IMR-90 (cell line): ENCODE measurements at regions not wholly inside any gene's neighbourhood (a gene's known extent, or its start where the extent isn't known, plus 50 kb on each side); places are given as distances from the start of the nearest gene placed in this dataset.

Experiments
- ATAC-seq: fragments of 200-7000 bp; cut with Tn5 transposase; 2 replicates; pipeline ENCODE4 v1.9.1; 2020; ENCODE audit warnings: low read depth, mild to moderate bottlenecking, moderate library complexity
- BruUV-seq: library from RNA; stranded (reverse); fragments of 400-500 nt; replicated peaks from 2 replicates; lab custom pipeline; 2021; lab: Mats Ljungman, UMichigan
- CTCF ChIA-PET: fragments of 300-600 bp; formaldehyde crosslinking; extraction: SDS; loops from one replicate; lab custom pipeline; 2021; ENCODE audit warnings: antibody characterized with exemption; lab: Yijun Ruan, JAX
- POLR2A ChIA-PET: fragments of 300-600 bp; sonication (Branson Sonifier 250); formaldehyde crosslinking; loops from one replicate; lab custom pipeline; 2022; ENCODE audit warnings: antibody characterized with exemption; ENCODE audit not compliant: unreplicated experiment; lab: Charles Lee
- DNase-seq: peaks from one replicate; pipeline ENCODE4 v3.0.0; 2013
- H2AFZ ChIP-seq: replicated peaks from 2 replicates; pipeline ENCODE3; 2013; ENCODE audit warnings: low read length, mild to moderate bottlenecking; ENCODE audit not compliant: poor library complexity
- H2AK5ac ChIP-seq: 2 replicates; pipeline ENCODE4 v1.6.1; 2013; ENCODE audit warnings: low read depth, low read length, inconsistent platforms
- H2AK9ac ChIP-seq: replicated peaks from 2 replicates; pipeline ENCODE3; 2013; ENCODE audit warnings: mild to moderate bottlenecking, low read depth, low read length, moderate library complexity; ENCODE audit not compliant: poor library complexity
- H2BK120ac ChIP-seq: 2 replicates; pipeline ENCODE4 v1.6.1; 2013; ENCODE audit warnings: low read depth, low read length, inconsistent platforms
- H2BK15ac ChIP-seq: 3 replicates; pipeline ENCODE4 v1.6.1; 2013; ENCODE audit warnings: low read depth, low read length, inconsistent platforms
- H2BK20ac ChIP-seq: 2 replicates; pipeline ENCODE4 v1.6.1; 2013; ENCODE audit warnings: low read depth, mild to moderate bottlenecking, inconsistent platforms, low read length, moderate library complexity
- H2BK5ac ChIP-seq: 2 replicates; pipeline ENCODE4 v1.6.1; 2013; ENCODE audit warnings: mild to moderate bottlenecking, low read depth, low read length, inconsistent platforms; ENCODE audit not compliant: poor library complexity, severe bottlenecking
- H3K14ac ChIP-seq: replicated peaks from 2 replicates; pipeline ENCODE4 v1.6.1; 2013; ENCODE audit warnings: low read depth, low read length, inconsistent platforms
- H3K18ac ChIP-seq: 2 replicates; pipeline ENCODE4 v1.6.1; 2013; ENCODE audit warnings: low read depth, low read length, control low read depth
- H3K23ac ChIP-seq: 2 replicates; pipeline ENCODE4 v1.6.1; 2013; ENCODE audit warnings: low read depth, low read length, inconsistent platforms
- H3K27ac ChIP-seq: 2 replicates; pipeline ENCODE4 v1.5.1; 2013; ENCODE audit warnings: mild to moderate bottlenecking, control low read depth, low read length; ENCODE audit not compliant: insufficient read depth
- H3K27me3 ChIP-seq: 2 replicates; pipeline ENCODE4 v1.6.1; 2013; ENCODE audit warnings: low read length; ENCODE audit not compliant: control insufficient read depth, insufficient read depth
- H3K36me3 ChIP-seq: 2 replicates; pipeline ENCODE4 v1.6.1; 2013; ENCODE audit warnings: low read length, mixed read lengths; ENCODE audit not compliant: control insufficient read depth, insufficient read depth
- H3K4ac ChIP-seq: 2 replicates; pipeline ENCODE4 v1.6.1; 2013; ENCODE audit warnings: low read depth, low read length, inconsistent platforms
- H3K4me1 ChIP-seq: 2 replicates; pipeline ENCODE4 v1.6.1; 2013; ENCODE audit warnings: low read length, mixed read lengths; ENCODE audit not compliant: control insufficient read depth, insufficient read depth
- H3K4me2 ChIP-seq: 2 replicates; pipeline ENCODE4 v1.6.1; 2013; ENCODE audit warnings: low read depth, mild to moderate bottlenecking, control low read depth, low read length, moderate library complexity
- H3K4me3 ChIP-seq: 2 replicates; pipeline ENCODE4 v1.5.1; 2013; ENCODE audit warnings: low read depth, mild to moderate bottlenecking, control low read depth, low read length, moderate library complexity; ENCODE audit not compliant: insufficient read depth
- H3K56ac ChIP-seq: 2 replicates; pipeline ENCODE4 v1.6.1; 2013; ENCODE audit warnings: low read length, inconsistent platforms; ENCODE audit not compliant: insufficient read depth; ENCODE audit errors: extremely low read depth
- H3K79me1 ChIP-seq, 2 experiments: 2 replicates each; pipeline ENCODE4 v1.6.1; 2013; ENCODE audit warnings: low read length in 2 of 2, inconsistent platforms in 1 of 2, low read depth in 1 of 2
- H3K9ac ChIP-seq: 2 replicates; pipeline ENCODE4 v1.6.1; 2013; ENCODE audit warnings: low read depth, low read length, control low read depth
- H3K9me1 ChIP-seq: 2 replicates; pipeline ENCODE4 v1.6.1; 2013; ENCODE audit warnings: low read length, inconsistent platforms; ENCODE audit not compliant: insufficient read depth
- H3K9me3 ChIP-seq: 2 replicates; pipeline ENCODE4 v1.6.1; 2013; ENCODE audit warnings: low read length; ENCODE audit not compliant: control insufficient read depth, insufficient read depth
- H4K20me1 ChIP-seq: 2 replicates; pipeline ENCODE4 v1.6.1; 2013; ENCODE audit warnings: low read length, inconsistent platforms; ENCODE audit not compliant: insufficient read depth
- H4K5ac ChIP-seq: 2 replicates; pipeline ENCODE4 v1.6.1; 2013; ENCODE audit warnings: mild to moderate bottlenecking, low read depth, low read length, control low read depth
- H4K8ac ChIP-seq, 2 experiments: 2 replicates each; pipeline ENCODE4 v1.6.1; 2013; ENCODE audit warnings: low read depth in 2 of 2, low read length in 2 of 2, control low read depth in 1 of 2, inconsistent platforms in 1 of 2
- H4K91ac ChIP-seq: 2 replicates; pipeline ENCODE4 v1.6.1; 2013; ENCODE audit warnings: low read depth, low read length, inconsistent platforms; ENCODE audit not compliant: insufficient read depth
- BHLHE40 ChIP-seq: fragments of 150-350 bp; IDR thresholded peaks from 2 replicates; pipeline ENCODE4 v1.6.1; 2016; ENCODE audit warnings: mild to moderate bottlenecking, low read depth, low read length
- CEBPB ChIP-seq: IDR thresholded peaks from 2 replicates; pipeline ENCODE4 v1.6.1; 2012; ENCODE audit warnings: low read depth, low read length, improper control_type of control experiment
- CHD1 ChIP-seq: IDR thresholded peaks from 2 replicates; pipeline ENCODE4 v1.6.1; 2012; ENCODE audit warnings: low read depth, low read length, improper control_type of control experiment
- ELK1 ChIP-seq: fragments of 150-350 bp; IDR thresholded peaks from 2 replicates; pipeline ENCODE4 v1.6.1; 2016; ENCODE audit warnings: low read depth, mild to moderate bottlenecking, low read length, moderate library complexity, borderline replicate concordance
- FOS ChIP-seq: fragments of 150-350 bp; IDR thresholded peaks from 2 replicates; pipeline ENCODE4 v1.6.1; 2016; ENCODE audit warnings: low read depth, low read length
- MAFK ChIP-seq: IDR thresholded peaks from 2 replicates; pipeline ENCODE4 v1.6.1; 2012; ENCODE audit warnings: low read depth, low read length, improper control_type of control experiment
- MAZ ChIP-seq: IDR thresholded peaks from 2 replicates; pipeline ENCODE4 v1.6.1; 2012; ENCODE audit warnings: low read depth, mild to moderate bottlenecking, low read length, improper control_type of control experiment, moderate library complexity, borderline replicate concordance
- MXI1 ChIP-seq: IDR thresholded peaks from 2 replicates; pipeline ENCODE4 v1.6.1; 2012; ENCODE audit warnings: low read depth, mild to moderate bottlenecking, low read length, moderate library complexity, borderline replicate concordance
- NFE2L2 ChIP-seq: fragments of 150-350 bp; IDR thresholded peaks from 2 replicates; pipeline ENCODE4 v1.6.1; 2016; ENCODE audit warnings: low read depth, mild to moderate bottlenecking, low read length
- POLR2A ChIP-seq: IDR thresholded peaks from 2 replicates; pipeline ENCODE4 v1.6.1; 2012; ENCODE audit warnings: mild to moderate bottlenecking, low read depth, low read length
- RAD21 ChIP-seq: IDR thresholded peaks from 2 replicates; pipeline ENCODE4 v1.6.1; 2012; ENCODE audit warnings: low read length, improper control_type of control experiment
- RCOR1 ChIP-seq: IDR thresholded peaks from 2 replicates; pipeline ENCODE4 v1.6.1; 2012; ENCODE audit warnings: mild to moderate bottlenecking, low read length, improper control_type of control experiment; ENCODE audit not compliant: insufficient replicate concordance
- SMC3 ChIP-seq: fragments of 150-350 bp; IDR thresholded peaks from 2 replicates; pipeline ENCODE4 v1.6.1; 2016; ENCODE audit warnings: low read depth, mild to moderate bottlenecking, antibody characterized with exemption, low read length, moderate library complexity
- WGBS, 2 experiments: methylation state at CpG; one replicate each; pipeline versions ENCODE4 v1.1.5 to v1.1.7; 2013; ENCODE audit warnings: missing lambda C conversion rate in 2 of 2; ENCODE audit not compliant: insufficient read length in 1 of 2; ENCODE audit errors: extremely low coverage in 2 of 2; 5-methylcytosine and 5-hydroxymethylcytosine counted together
- dilution Hi-C: fragments of 300-500 bp; cut with HindIII; formaldehyde crosslinking; loops from one replicate; pipeline ENCODE4 v1.14.3; 2018; ENCODE audit warnings: low sequenced_read_pairs; ENCODE audit not compliant: unreplicated experiment
- in situ Hi-C: fragments of 300-500 bp; cut with MboI; formaldehyde crosslinking; loops from 3 replicates; pipeline ENCODE4 v1.14.3; 2019; ENCODE audit warnings: low sequenced_read_pairs, inconsistent platforms, mixed read lengths
- intact Hi-C: fragments of 100-400 bp; cut with micrococcal nuclease; formaldehyde crosslinking; loops from 2 replicates; pipeline ENCODE4 v1.10.0; 2022
- TF ChIP-seq, protein P1 (sequence below): fragments of 150-350 bp; IDR thresholded peaks from 2 replicates; pipeline ENCODE4 v1.6.1; 2017; ENCODE audit warnings: mild to moderate bottlenecking, antibody characterized with exemption, low read length, low read depth
- TF ChIP-seq, protein P2 (sequence below): conservative IDR thresholded peaks from 2 replicates; pipeline ENCODE4 v1.5.1; 2012; ENCODE audit warnings: mild to moderate bottlenecking, low read depth, low read length, improper control_type of control experiment

GRCh38 chr10:78774999-78775711 is 293.6 kb upstream of the ZMIZ1 start:
- ATAC-seq, result peak; percentile 36
- DNase-seq, result peak; percentile 83
- peak; percentile 87 for TF ChIP-seq NFE2L2
- no peak for TF ChIP-seq POLR2A
- 0 out of 2 replicates have a peak, but pooled peaks have one; percentile 19 for TF ChIP-seq MXI1
- TF ChIP-seq BHLHE40, result 0 out of 2 replicates have a peak, but pooled peaks have one; percentile 18
- no peak for TF ChIP-seq MAFK
- TF ChIP-seq, protein P1, sequence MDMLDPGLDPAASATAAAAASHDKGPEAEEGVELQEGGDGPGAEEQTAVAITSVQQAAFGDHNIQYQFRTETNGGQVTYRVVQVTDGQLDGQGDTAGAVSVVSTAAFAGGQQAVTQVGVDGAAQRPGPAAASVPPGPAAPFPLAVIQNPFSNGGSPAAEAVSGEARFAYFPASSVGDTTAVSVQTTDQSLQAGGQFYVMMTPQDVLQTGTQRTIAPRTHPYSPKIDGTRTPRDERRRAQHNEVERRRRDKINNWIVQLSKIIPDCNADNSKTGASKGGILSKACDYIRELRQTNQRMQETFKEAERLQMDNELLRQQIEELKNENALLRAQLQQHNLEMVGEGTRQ, result peak; percentile 19; the same call in 1 of the 2 replicates
- no peak for TF ChIP-seq CHD1
- no peak for TF ChIP-seq RCOR1
- TF ChIP-seq, protein P2, sequence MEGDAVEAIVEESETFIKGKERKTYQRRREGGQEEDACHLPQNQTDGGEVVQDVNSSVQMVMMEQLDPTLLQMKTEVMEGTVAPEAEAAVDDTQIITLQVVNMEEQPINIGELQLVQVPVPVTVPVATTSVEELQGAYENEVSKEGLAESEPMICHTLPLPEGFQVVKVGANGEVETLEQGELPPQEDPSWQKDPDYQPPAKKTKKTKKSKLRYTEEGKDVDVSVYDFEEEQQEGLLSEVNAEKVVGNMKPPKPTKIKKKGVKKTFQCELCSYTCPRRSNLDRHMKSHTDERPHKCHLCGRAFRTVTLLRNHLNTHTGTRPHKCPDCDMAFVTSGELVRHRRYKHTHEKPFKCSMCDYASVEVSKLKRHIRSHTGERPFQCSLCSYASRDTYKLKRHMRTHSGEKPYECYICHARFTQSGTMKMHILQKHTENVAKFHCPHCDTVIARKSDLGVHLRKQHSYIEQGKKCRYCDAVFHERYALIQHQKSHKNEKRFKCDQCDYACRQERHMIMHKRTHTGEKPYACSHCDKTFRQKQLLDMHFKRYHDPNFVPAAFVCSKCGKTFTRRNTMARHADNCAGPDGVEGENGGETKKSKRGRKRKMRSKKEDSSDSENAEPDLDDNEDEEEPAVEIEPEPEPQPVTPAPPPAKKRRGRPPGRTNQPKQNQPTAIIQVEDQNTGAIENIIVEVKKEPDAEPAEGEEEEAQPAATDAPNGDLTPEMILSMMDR, result no peak
- no peak for TF ChIP-seq MAZ
- no peak for TF ChIP-seq ELK1
- 0 out of 2 replicates have a peak, but pooled peaks have one; percentile 10 for TF ChIP-seq SMC3
- TF ChIP-seq RAD21, result no peak
- TF ChIP-seq FOS, result peak; percentile 28; the same call in 1 of the 2 replicates
- no peak for TF ChIP-seq CEBPB

More at GRCh38 chr10:78774999-78775711, 293.6 kb upstream of the ZMIZ1 start:
- CTCF ChIA-PET, result no interaction called here
- Histone ChIP-seq H3K4me2 (no peak overlapping the region), H3K23ac (no peak overlapping the region), H2BK15ac (no peak overlapping the region), H3K14ac (no peak overlapping the region), H3K27me3 (no peaks in the 10 kb centered on the region), H2AFZ (peak overlapping the region; percentile 18), H2BK20ac (no peak overlapping the region), H2BK5ac (no peak overlapping the region), H3K27ac (no peak overlapping the region), H4K8ac (no peak overlapping the region), H3K9ac (no peak overlapping the region), H4K91ac (no peak overlapping the region), H3K9me3 (no peaks in the 10 kb centered on the region), H2AK5ac (peak overlapping the region; percentile 63; the same call in 1 of the 2 replicates), H2AK9ac (peak overlapping the region; percentile 35), H3K79me1 (no peaks in the 10 kb centered on the region), H3K4ac (0 out of 2 replicates have a peak overlapping the region, but pooled peaks have one; percentile 13), H2BK120ac (no peak overlapping the region), H3K18ac (no peak overlapping the region), H3K56ac (no peak overlapping the region), H4K5ac (no peak overlapping the region), H3K9me1 (peaks cover 3% of the 10 kb centered on the region; the same call in 1 of the 2 replicates), H3K36me3 (no peaks in the 10 kb centered on the region), H4K20me1 (no peaks in the 10 kb centered on the region), H3K4me1 (peaks cover 11% of the 10 kb centered on the region), H3K4me3 (no peak overlapping the region)
- in situ Hi-C loops (no loop called here), intact Hi-C loops (no loop called here), dilution Hi-C loops (no loop called here)
- POLR2A ChIA-PET, result no interaction called here
- no TSS peak for BruUV-seq
- 7% methylated on average over 3 of the region's 14 CpGs; no CpG with 5 or more reads in 1 of the 2 experiments for WGBS, 2 experiments
